Keratinocyte (primary cell): ENCODE measurements at regions not wholly inside any gene's neighbourhood (a gene's known extent, or its start where the extent isn't known, plus 50 kb on each side); places are given as distances from the start of the nearest gene placed in this dataset.

Experiments
- CTCF ChIP-seq, 3 experiments: IDR thresholded peaks in 1 of 3; conservative IDR thresholded peaks in 1 of 3; optimal IDR thresholded peaks in 1 of 3; 2 replicates in 2 of 3; 3 replicates in 1 of 3; pipeline versions ENCODE3 to v1.5.1; 2011; ENCODE audit warnings: low read length in 3 of 3, mild to moderate bottlenecking in 3 of 3, moderate library complexity in 2 of 3, control low read depth in 1 of 3, inconsistent platforms in 1 of 3; ENCODE audit not compliant: insufficient read depth in 2 of 3; ENCODE audit errors: extremely low read depth in 1 of 3
- EZH2 ChIP-seq: IDR thresholded peaks from one replicate; pipeline ENCODE4 v1.6.1; 2012; ENCODE audit warnings: inconsistent platforms, mild to moderate bottlenecking, low read length, moderate library complexity

- peak; percentile 44 to 58 (median 51) for TF ChIP-seq CTCF (optimal IDR thresholded peaks at IDR 0.05 in 1 of 3, IDR thresholded peaks at IDR 0.05 in 1 of 3, conservative IDR thresholded peaks at IDR 0.05 in 1 of 3; ENCODE audit: extremely low read depth in 1 of 3, insufficient read depth in 2 of 3, low read length in 3 of 3)
- no peak for TF ChIP-seq EZH2
Observed at GRCh38 chr18:54679318-54680149, 88.5 kb downstream of the DYNAP start.
